ENCODE measurements at regions not wholly inside any gene's neighbourhood (a gene's known extent, or its start where the extent isn't known, plus 50 kb on each side); places are given as distances from the start of the nearest gene placed in this dataset.

DNA sequence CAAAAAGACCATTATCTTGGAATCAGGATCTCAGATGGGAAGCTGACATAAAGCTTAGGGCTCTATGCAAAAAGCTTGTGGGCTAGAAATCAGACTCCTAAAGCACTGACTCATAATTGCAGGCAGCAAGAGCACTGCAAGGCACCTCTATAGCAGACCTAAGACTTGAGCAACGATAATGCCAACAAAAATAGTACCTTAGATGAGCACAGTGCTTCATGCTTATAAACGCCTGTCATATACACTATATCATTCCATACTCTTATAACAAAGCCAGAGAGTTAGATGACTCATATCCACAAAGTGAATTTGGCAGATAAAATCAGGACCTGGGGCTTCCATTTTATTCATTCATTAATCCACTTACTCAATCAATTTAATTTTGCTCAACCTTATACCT is 560.8 kb downstream of the MCTP2 start:
- H3K4me3 ChIP-seq (ENCODE audit: low read depth, low read length): no peak overlapping the region
- TF ChIP-seq, protein P1, sequence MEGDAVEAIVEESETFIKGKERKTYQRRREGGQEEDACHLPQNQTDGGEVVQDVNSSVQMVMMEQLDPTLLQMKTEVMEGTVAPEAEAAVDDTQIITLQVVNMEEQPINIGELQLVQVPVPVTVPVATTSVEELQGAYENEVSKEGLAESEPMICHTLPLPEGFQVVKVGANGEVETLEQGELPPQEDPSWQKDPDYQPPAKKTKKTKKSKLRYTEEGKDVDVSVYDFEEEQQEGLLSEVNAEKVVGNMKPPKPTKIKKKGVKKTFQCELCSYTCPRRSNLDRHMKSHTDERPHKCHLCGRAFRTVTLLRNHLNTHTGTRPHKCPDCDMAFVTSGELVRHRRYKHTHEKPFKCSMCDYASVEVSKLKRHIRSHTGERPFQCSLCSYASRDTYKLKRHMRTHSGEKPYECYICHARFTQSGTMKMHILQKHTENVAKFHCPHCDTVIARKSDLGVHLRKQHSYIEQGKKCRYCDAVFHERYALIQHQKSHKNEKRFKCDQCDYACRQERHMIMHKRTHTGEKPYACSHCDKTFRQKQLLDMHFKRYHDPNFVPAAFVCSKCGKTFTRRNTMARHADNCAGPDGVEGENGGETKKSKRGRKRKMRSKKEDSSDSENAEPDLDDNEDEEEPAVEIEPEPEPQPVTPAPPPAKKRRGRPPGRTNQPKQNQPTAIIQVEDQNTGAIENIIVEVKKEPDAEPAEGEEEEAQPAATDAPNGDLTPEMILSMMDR (IDR thresholded peaks at IDR 0.05; ENCODE audit: low read depth, low read length): no peak

DNA sequence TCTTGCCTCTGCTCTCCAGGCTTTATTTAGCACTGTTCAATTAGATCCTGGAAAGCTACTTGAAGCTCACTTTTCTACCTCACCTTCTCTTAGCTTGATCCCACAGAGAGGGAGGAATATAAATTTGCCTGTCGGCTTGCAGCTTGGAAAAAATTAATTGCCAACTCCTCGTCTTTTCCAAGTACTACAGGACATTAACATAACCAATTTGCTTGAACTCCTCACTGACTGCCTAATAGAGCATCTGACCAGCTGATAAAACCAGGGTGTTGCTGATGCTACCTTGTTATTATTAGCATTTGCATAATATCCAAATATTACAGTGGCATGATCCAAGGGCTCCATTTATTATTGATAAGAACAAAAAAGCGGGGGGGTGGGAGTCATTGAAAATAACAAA is 561.8 kb downstream of the MCTP2 start:
- TF ChIP-seq, protein P1 (IDR thresholded peaks at IDR 0.05; ENCODE audit: low read depth, low read length): no peak
- no peak overlapping the region for H3K4me3 ChIP-seq (ENCODE audit: low read depth, low read length)

- no peak overlapping the region for H3K4me3 ChIP-seq (ENCODE audit: low read depth, low read length)
- TF ChIP-seq, protein P1 (IDR thresholded peaks at IDR 0.05; ENCODE audit: low read depth, low read length): no peak
These were observed 562.3 kb downstream of the MCTP2 start for GRCh38 chr15:94793641-94794040.

DNA sequence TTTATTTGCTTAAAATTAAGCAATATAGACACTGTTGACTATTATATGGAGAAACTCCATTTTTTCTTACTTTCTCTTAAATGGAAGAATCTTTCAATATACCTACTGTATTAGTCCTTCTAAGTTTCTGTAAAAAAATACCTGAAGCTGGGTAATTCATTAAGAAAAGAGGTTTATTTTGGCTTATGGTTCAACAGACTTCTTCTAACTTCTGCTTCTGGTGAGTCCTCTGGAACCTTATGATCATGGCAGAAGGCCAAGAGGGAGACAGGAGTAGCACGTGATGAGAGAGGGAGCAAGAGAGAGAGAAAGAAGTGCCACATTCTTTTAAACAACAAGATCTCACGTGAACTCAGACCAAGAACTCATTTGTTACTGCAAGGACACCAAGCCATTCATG is 573.3 kb downstream of the MCTP2 start:
- TF ChIP-seq, protein P1 (IDR thresholded peaks at IDR 0.05; ENCODE audit: low read depth, low read length): no peak

DNA sequence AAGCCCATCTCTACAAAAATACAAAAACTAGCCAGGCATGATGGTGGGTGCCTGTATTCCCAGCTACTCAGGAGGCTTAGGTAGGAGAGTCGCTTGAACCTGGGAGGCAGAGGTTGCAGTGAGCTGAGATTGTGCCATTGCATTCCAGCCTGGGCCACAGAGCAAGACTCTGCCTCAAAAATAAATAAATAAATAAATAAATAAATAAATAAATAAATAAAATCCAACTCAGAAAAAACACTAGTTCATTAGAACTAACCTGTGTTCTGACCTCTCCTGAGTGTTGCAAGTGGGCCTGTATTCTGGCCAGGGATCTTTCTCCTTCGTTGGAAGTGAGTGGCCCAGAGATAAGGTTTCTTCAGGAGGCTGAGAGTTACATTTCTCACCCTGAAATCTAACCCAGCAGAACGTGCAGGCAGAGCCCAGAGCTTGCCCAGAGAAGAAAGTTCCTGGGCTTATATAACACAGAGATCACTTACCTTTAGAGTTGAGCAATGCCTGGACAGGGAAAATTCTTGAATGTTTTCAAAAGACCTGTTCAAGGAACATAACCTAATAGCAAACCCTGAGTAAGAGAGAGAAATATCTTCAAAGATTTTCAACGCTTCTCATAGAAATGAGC is 583.9 kb downstream of the MCTP2 start:
- TF ChIP-seq, protein P1 (IDR thresholded peaks at IDR 0.05; ENCODE audit: low read depth, low read length): no peak
- no peak overlapping the region for H3K4me3 ChIP-seq (ENCODE audit: low read depth, low read length)

More for the DNA sequence above, 573.3 kb downstream of the MCTP2 start:
- no peak overlapping the region for H3K4me3 ChIP-seq (ENCODE audit: low read depth, low read length)

DNA sequence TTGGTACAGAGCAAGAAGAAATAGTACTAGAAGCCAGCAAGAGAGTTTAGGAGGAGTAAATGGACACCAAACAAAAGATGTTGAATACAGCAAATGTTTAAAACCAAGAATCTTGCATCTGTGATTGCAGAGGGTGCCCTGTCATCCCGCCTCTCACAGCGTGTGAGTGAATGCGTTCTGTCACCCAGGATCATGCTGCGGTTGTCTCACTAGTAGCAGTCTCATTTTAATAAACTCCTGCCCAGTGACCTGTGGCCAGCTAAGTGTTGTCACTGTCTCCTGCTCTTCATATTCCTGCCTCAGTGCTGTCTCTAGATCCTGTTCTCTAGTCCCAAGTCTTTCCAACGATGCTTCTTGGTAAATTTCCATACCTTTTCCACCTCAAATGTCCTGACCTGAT is 584.6 kb downstream of the MCTP2 start:
- TF ChIP-seq, protein P1 (IDR thresholded peaks at IDR 0.05; ENCODE audit: low read depth, low read length): no peak
- H3K4me3 ChIP-seq (ENCODE audit: low read depth, low read length): no peak overlapping the region

DNA sequence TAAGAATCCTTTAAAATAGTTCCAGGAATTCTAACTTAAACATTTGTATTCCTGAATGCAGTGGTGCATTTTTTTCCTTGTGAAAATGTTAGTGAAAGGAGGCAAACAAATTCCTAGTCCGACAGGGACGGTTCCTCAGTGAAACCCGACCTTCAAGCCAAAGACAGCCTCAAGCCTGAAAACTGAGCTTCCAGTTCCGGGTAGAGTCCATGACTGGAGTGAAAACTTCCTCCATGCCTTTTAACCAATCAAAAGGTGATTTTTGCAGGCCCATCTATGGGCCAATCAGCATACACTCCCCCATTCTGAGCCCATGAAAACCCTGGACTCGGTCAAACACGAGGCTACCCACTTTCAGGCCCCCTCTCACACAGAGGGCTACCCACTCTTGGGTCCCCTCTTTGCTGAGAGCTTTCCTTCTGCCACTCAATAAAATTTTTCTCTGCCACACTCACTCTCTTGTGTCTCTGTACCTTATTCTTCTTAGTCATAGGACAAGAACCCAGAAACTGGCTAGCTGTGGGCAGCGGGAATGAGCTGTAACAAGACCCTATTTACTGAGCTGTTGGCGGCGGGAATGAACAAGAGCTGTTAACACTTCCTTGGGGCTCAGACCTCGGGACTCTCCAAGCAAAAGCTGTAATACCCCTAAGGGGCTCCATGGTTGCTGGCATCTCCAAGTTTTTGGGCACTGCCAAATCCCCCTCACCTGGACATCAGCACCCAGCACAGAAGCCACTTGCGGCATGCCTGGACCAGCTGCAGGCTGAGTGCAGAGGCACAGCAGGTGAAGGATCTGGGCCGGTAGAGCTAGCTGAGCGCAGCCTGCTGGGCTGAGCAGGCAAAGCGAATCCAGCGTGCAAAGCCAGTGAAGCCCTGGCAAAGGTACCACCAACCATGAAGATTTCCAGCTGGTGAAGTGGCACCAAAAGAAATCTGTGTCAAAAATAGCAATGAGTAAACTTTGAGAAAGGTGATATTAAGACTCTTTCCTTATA is 598.8 kb downstream of the MCTP2 start:
- H3K4me3 ChIP-seq (ENCODE audit: low read depth, low read length): no peak overlapping the region
- TF ChIP-seq, protein P1 (IDR thresholded peaks at IDR 0.05; ENCODE audit: low read depth, low read length): no peak
